ENCODE measurements at regions not wholly inside any gene's neighbourhood (a gene's known extent, or its start where the extent isn't known, plus 50 kb on each side); places are given as distances from the start of the nearest gene placed in this dataset.

DNA sequence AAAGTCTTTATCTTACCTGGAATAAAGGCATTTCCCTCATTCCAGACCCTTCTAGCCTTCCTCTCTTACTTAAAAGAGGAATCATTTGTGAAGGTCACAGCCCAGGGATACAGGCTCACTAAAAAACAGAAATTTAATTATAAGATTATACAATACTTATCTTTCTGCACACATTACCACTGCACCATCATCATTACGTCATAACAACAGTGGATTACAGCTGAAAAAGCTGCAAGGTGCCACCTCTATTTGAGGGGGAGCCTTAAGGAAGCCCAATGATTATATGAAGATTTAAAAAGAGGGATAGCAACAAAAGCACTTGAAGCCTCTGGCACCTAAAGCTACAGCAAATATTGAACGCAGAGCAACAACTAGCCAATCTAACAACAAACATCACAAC is 452.9 kb upstream of the EYS start:
- H3K27me3 ChIP-seq (replicated peaks; ENCODE audit: insufficient read depth, low read depth, low read length, poor library complexity), result no peaks in the 10 kb centered on the region
- no peak for DNase-seq (ENCODE audit: low spot score)
- H3K4me1 ChIP-seq (ENCODE audit: insufficient read depth, low read length, poor library complexity, severe bottlenecking), result no peaks in the 10 kb centered on the region
- H3K9me3 ChIP-seq (ENCODE audit: low read depth, low read length, poor library complexity, severe bottlenecking), result peaks cover 20% of the 10 kb centered on the region
- no TSS peak for BruUV-seq (replicated peaks)
- TF ChIP-seq EZH2 (IDR thresholded peaks at IDR 0.05; ENCODE audit: borderline replicate concordance, low read depth, low read length, poor library complexity, severe bottlenecking), result no peak
- TF ChIP-seq, protein P1, sequence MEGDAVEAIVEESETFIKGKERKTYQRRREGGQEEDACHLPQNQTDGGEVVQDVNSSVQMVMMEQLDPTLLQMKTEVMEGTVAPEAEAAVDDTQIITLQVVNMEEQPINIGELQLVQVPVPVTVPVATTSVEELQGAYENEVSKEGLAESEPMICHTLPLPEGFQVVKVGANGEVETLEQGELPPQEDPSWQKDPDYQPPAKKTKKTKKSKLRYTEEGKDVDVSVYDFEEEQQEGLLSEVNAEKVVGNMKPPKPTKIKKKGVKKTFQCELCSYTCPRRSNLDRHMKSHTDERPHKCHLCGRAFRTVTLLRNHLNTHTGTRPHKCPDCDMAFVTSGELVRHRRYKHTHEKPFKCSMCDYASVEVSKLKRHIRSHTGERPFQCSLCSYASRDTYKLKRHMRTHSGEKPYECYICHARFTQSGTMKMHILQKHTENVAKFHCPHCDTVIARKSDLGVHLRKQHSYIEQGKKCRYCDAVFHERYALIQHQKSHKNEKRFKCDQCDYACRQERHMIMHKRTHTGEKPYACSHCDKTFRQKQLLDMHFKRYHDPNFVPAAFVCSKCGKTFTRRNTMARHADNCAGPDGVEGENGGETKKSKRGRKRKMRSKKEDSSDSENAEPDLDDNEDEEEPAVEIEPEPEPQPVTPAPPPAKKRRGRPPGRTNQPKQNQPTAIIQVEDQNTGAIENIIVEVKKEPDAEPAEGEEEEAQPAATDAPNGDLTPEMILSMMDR (conservative IDR thresholded peaks at IDR 0.05; ENCODE audit: low read depth, low read length), result no peak
- ChIA-PET CTCF (no interaction called here), POLR2A (ENCODE audit: low non-redundant PET) (no interaction called here)
- H3K27ac ChIP-seq (ENCODE audit: low read depth, low read length, poor library complexity, severe bottlenecking), result no peak overlapping the region
- no peak overlapping the region for H3K4me3 ChIP-seq (ENCODE audit: low read depth, low read length, poor library complexity, severe bottlenecking)
- no peaks in the 10 kb centered on the region for H3K36me3 ChIP-seq (ENCODE audit: insufficient read depth, low read length, poor library complexity, severe bottlenecking)
- intact Hi-C loops (cut with micrococcal nuclease; ENCODE audit: unreplicated experiment), result no loop called here

DNA sequence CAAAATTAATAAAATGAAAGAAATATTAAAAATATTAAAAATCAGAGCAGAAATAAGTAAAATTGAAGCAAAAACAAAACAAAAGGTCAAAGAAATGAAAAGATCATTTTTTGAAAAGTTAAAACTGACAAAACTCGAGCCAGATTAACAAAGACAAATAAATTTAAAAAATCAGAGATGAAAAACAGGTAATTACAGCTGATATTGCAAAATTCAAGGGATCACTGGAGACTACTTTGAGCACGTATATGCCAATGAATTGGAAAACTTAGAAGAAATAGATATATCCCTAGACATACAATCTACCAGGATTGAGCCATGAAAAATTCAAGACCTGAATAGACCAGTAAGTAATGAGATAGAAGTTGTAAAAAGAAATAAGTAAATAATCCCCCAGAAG is 446.2 kb upstream of the EYS start:
- no peaks in the 10 kb centered on the region for H3K4me1 ChIP-seq (ENCODE audit: insufficient read depth, low read length, poor library complexity, severe bottlenecking)

DNA sequence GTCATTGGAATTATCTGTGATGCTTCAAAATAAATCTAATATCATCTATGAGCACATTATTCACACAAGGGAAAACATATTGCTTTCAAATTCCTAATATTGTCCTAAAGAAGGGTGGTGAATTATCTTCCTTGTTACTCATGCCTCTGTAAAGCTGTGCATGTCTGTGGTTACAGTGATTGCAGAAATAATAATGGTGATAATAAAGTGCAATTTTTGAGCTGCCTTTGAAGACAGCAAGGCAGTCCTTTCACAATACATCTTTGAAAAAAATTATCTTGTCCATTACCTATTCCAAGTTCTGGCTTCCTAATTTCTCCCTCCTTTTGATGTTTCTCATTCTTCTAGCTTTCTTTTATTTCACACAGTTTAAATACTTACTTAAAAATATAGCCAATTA is 442.1 kb upstream of the EYS start:
- ChIA-PET POLR2A (ENCODE audit: low non-redundant PET) (no interaction called here), CTCF (no interaction called here)
- H3K4me1 ChIP-seq (ENCODE audit: insufficient read depth, low read length, poor library complexity, severe bottlenecking), result no peaks in the 10 kb centered on the region
- no peaks in the 10 kb centered on the region for H3K9me3 ChIP-seq (ENCODE audit: low read depth, low read length, poor library complexity, severe bottlenecking)
- no peak overlapping the region for H3K27ac ChIP-seq (ENCODE audit: low read depth, low read length, poor library complexity, severe bottlenecking)
- no TSS peak for BruUV-seq (replicated peaks)
- no peaks in the 10 kb centered on the region for H3K27me3 ChIP-seq (replicated peaks; ENCODE audit: insufficient read depth, low read depth, low read length, poor library complexity)
- H3K4me3 ChIP-seq (ENCODE audit: low read depth, low read length, poor library complexity, severe bottlenecking), result no peak overlapping the region
- DNase-seq (ENCODE audit: low spot score), result no peak
- no peak for TF ChIP-seq EZH2 (IDR thresholded peaks at IDR 0.05; ENCODE audit: borderline replicate concordance, low read depth, low read length, poor library complexity, severe bottlenecking)
- TF ChIP-seq, protein P1 (conservative IDR thresholded peaks at IDR 0.05; ENCODE audit: low read depth, low read length), result no peak
- no peaks in the 10 kb centered on the region for H3K36me3 ChIP-seq (ENCODE audit: insufficient read depth, low read length, poor library complexity, severe bottlenecking)
- intact Hi-C loops (cut with micrococcal nuclease; ENCODE audit: unreplicated experiment), result no loop called here

More for the DNA sequence above, 446.2 kb upstream of the EYS start:
- ChIA-PET POLR2A (ENCODE audit: low non-redundant PET) (no interaction called here), CTCF (no interaction called here)
- DNase-seq (ENCODE audit: low spot score), result no peak
- intact Hi-C loops (cut with micrococcal nuclease; ENCODE audit: unreplicated experiment), result no loop called here
- no peak overlapping the region for H3K4me3 ChIP-seq (ENCODE audit: low read depth, low read length, poor library complexity, severe bottlenecking)
- TF ChIP-seq, protein P1 (conservative IDR thresholded peaks at IDR 0.05; ENCODE audit: low read depth, low read length), result no peak
- TF ChIP-seq EZH2 (IDR thresholded peaks at IDR 0.05; ENCODE audit: borderline replicate concordance, low read depth, low read length, poor library complexity, severe bottlenecking), result no peak
- no TSS peak for BruUV-seq (replicated peaks)
- no peak overlapping the region for H3K27ac ChIP-seq (ENCODE audit: low read depth, low read length, poor library complexity, severe bottlenecking)
- H3K36me3 ChIP-seq (ENCODE audit: insufficient read depth, low read length, poor library complexity, severe bottlenecking), result no peaks in the 10 kb centered on the region
- no peaks in the 10 kb centered on the region for H3K27me3 ChIP-seq (replicated peaks; ENCODE audit: insufficient read depth, low read depth, low read length, poor library complexity)
- H3K9me3 ChIP-seq (ENCODE audit: low read depth, low read length, poor library complexity, severe bottlenecking), result no peaks in the 10 kb centered on the region

All from A673 (cell line).